SK-N-MC (cell line): ENCODE measurements at regions not wholly inside any gene's neighbourhood (a gene's known extent, or its start where the extent isn't known, plus 50 kb on each side); places are given as distances from the start of the nearest gene placed in this dataset.

Experiments
- DNase-seq: peaks from one replicate; pipeline ENCODE4 v3.0.0-alpha.2; 2011; ENCODE audit warnings: low read depth, low spot score
- H3K27ac ChIP-seq: fragments of 200-600 bp; sonication (generic); 2 replicates; pipeline ENCODE4 v1.5.1; 2016; ENCODE audit warnings: mixed run types
- H3K36me3 ChIP-seq: fragments of 200-600 bp; sonication (generic); 2 replicates; pipeline ENCODE4 v1.6.1; 2017; ENCODE audit warnings: antibody characterized with exemption, low read length, mixed read lengths; ENCODE audit not compliant: insufficient read depth
- H3K4me3 ChIP-seq: fragments of 200-600 bp; sonication (generic); 2 replicates; pipeline ENCODE4 v1.5.1; 2016
- H3K9ac ChIP-seq: fragments of 200-600 bp; sonication (generic); 2 replicates; pipeline ENCODE4 v1.8.0; 2017; ENCODE audit warnings: mixed run types, mixed read lengths; ENCODE audit not compliant: insufficient read length
- H3K9me3 ChIP-seq: fragments of 200-600 bp; sonication (generic); 2 replicates; pipeline ENCODE4 v1.6.1; 2017; ENCODE audit warnings: low read depth, mild to moderate bottlenecking, antibody characterized with exemption, low read length, moderate library complexity, mixed read lengths
- EZH2 ChIP-seq: fragments of 200-600 bp; sonication (generic); IDR thresholded peaks from one replicate; pipeline ENCODE4 v1.6.1; 2017; ENCODE audit warnings: antibody characterized with exemption
- FOXP2 ChIP-seq: optimal IDR thresholded peaks from 2 replicates; pipeline ENCODE3; 2011; ENCODE audit warnings: mild to moderate bottlenecking, moderate library complexity; ENCODE audit not compliant: insufficient read depth; ENCODE audit errors: extremely low read length, control extremely low read depth
- POLR2AphosphoS5 ChIP-seq: IDR thresholded peaks from 2 replicates; pipeline ENCODE4 v1.6.1; 2012; ENCODE audit warnings: mild to moderate bottlenecking, low read depth, low read length, borderline replicate concordance

DNA sequence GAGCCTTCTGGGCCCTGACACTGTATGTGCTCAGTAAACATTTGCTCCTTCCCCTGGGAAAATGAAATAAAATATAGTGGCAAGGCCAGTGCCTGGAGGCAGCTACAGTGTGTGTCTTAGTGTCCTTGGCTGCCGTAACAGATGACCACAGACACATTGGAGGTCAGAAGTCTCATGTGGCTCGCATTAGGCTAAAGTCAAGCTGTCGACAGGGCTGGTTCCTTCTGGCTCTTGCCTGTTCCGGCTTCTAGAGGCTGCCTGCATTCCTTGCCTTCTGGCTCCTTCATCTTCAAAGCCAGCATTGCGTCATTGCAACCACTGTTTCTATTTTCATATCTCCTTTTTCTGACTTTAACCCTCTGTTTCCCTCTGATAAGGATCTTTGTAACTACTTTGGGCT, 83.6 kb upstream of the STX18 start:
- Histone ChIP-seq H3K36me3 (no peaks in the 10 kb centered on the region), H3K4me3 (no peak overlapping the region), H3K9ac (no peak overlapping the region), H3K9me3 (no peaks in the 10 kb centered on the region), H3K27ac (no peak overlapping the region)
- DNase-seq = no peak
- TF ChIP-seq POLR2AphosphoS5 = no peak
- TF ChIP-seq FOXP2 = no peak
- TF ChIP-seq EZH2 = no peak

- TF ChIP-seq FOXP2 = no peak
- no peak for TF ChIP-seq POLR2AphosphoS5
- TF ChIP-seq EZH2 = no peak
- Histone ChIP-seq H3K36me3 (no peaks in the 10 kb centered on the region), H3K9me3 (no peaks in the 10 kb centered on the region), H3K9ac (no peak overlapping the region), H3K27ac (no peak overlapping the region), H3K4me3 (no peak overlapping the region)
- no peak for DNase-seq
Measured at GRCh38 chr4:4624276-4624897, 82.5 kb upstream of the STX18 start.

GRCh38 chr4:4619821-4620220, 78.0 kb upstream of the STX18 start:
- DNase-seq = no peak
- H3K9me3 ChIP-seq = no peaks in the 10 kb centered on the region
- no peak for TF ChIP-seq FOXP2
- no peak for TF ChIP-seq POLR2AphosphoS5
- no peak for TF ChIP-seq EZH2
- H3K27ac ChIP-seq = no peak overlapping the region
- no peak overlapping the region for H3K9ac ChIP-seq
- no peaks in the 10 kb centered on the region for H3K36me3 ChIP-seq
- H3K4me3 ChIP-seq = no peak overlapping the region

DNA sequence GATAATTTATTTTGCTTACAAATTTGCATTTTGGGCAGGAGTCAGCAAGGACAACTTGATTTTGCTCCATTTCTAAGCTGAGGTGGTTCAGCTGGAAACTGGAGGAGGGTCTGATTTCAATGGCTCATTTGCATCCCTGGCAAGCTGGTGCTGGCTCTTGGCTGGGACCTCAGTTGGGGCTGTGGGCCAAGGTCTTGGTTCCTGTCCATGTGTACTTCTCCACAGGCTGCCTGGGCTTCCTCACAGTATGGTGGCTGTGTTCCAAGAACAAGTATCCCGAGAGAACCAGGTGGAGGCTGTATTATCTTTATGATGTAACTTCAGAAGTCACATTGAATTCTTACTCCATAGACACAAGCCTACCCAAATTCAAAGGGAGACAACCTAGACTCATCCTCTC, 77.0 kb upstream of the STX18 start:
- no peak for DNase-seq
- no peak overlapping the region for H3K4me3 ChIP-seq
- H3K9ac ChIP-seq = no peak overlapping the region
- no peak overlapping the region for H3K27ac ChIP-seq
- TF ChIP-seq EZH2 (no peak), FOXP2 (no peak), POLR2AphosphoS5 (no peak)
- no peaks in the 10 kb centered on the region for H3K9me3 ChIP-seq
- no peaks in the 10 kb centered on the region for H3K36me3 ChIP-seq

DNA sequence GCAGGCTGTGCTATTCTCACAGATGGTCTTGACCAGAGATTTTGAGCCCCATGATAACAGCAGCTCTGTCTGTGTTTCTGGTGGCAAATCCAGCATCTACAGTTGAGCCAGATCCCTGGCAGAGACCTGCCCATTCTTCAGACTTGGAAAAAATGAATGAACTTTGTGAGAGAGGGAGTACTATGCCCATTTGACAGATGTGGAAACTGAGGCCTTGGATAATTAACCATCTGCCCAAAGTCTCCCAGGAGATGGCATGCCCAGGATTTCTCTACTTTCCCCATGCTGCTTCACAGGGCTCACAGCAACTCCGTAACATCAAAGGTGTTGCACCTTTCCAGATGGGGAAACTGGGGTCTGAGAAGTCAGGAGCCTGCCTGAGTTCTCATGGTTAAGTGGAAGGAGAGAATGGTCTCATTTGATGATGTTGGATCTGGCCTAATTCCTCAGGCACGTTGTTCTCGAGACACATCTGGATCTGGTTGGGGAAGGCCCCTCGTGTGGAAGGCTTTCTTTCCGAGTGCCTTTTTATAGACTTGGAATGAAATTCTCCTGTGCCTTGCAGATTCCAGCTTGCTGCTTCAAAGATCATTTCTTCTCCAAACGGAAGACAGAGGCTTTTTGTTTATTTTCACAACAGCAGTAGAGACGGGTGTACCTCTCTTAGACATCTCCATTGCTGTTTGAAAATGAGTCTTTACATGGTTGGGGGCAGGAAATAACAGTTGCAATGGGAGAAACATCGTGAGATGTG, 73.3 kb upstream of the STX18 start:
- no peak for DNase-seq
- H3K9ac ChIP-seq = peak overlapping the region; percentile 41

DNA sequence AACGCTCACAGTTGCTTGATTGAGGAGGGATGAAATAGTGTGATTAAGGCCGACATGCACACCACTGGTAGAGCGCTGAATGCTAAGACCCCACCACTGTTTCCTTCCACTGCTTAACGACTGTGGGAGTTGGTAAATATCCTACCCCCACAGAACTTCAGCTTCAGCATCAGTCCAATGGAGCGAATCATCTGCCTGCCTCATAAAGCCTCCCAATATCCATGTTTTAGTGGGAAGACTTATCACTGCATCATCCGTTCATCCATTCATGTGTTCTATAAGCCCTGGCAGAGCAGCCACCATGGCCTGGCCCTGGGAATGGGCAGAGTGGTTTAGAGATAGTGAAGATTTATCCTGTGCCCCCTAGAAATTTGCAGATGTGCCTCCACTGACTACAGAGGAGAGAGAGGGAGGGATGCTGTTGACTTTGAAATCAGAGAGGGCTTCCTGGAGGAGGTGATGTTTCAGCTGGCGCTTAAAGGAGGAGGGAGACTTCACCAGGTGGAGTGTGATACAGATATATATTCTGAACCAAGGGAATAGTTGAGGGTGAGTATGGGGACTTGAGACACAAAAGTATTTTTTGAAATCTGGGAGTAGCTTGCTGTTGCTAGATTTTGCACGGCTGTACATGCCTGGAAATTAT, 71.9 kb upstream of the STX18 start:
- Histone ChIP-seq H3K36me3 (no peaks in the 10 kb centered on the region), H3K9me3 (no peaks in the 10 kb centered on the region), H3K9ac (no peak overlapping the region), H3K4me3 (no peak overlapping the region), H3K27ac (no peak overlapping the region)
- DNase-seq = no peak
- TF ChIP-seq FOXP2 (no peak), POLR2AphosphoS5 (no peak), EZH2 (no peak)

More for the DNA sequence above, 73.3 kb upstream of the STX18 start:
- Histone ChIP-seq H3K4me3 (peak overlapping the region; percentile 46; the same call in 1 of the 2 replicates), H3K27ac (peak overlapping the region; percentile 61; the same call in 1 of the 2 replicates), H3K36me3 (no peaks in the 10 kb centered on the region), H3K9me3 (no peaks in the 10 kb centered on the region)
- TF ChIP-seq EZH2 (no peak), FOXP2 (no peak), POLR2AphosphoS5 (no peak)

DNA sequence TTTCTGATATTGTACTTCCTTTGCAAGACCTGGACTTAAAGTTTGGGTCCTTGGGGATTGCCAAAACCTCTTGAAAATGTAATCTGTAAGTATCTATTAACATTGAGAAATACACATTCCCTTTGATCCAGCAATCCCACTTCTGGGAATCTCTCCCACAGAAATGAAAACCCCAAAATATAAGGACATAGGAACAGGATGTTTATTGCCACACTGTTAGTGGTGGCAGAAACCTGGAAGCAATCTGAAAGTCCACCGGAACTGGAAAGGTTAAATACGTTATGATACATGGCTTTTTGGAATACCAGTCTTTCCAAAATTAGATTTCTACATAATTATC, 71.2 kb upstream of the STX18 start:
- no peak overlapping the region for H3K4me3 ChIP-seq
- DNase-seq = no peak
- no peak overlapping the region for H3K9ac ChIP-seq
- no peaks in the 10 kb centered on the region for H3K9me3 ChIP-seq
- H3K36me3 ChIP-seq = no peaks in the 10 kb centered on the region
- no peak overlapping the region for H3K27ac ChIP-seq
- no peak for TF ChIP-seq FOXP2
- no peak for TF ChIP-seq EZH2
- no peak for TF ChIP-seq POLR2AphosphoS5

DNA sequence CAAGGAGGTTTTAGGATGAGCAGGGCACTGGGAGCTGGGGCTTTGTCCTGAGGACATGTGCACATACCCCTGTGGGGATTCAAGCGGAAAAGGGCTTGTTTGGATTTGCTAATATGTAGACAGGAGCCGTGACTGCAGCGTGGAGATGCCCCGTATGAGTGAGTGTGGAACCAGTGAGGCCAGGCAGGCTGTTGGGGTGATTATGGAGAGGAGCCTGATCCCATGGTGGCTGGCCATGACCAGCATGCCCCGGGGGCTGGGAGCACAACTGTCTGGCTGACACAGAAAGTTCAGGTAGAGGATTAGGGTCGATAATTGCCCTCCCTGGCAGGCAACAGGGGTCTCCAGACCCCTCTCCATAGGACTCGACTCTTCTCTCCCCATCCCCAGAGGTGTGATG, 68.8 kb upstream of the STX18 start:
- Histone ChIP-seq H3K9me3 (no peaks in the 10 kb centered on the region), H3K27ac (no peak overlapping the region), H3K4me3 (no peak overlapping the region), H3K9ac (no peak overlapping the region), H3K36me3 (no peaks in the 10 kb centered on the region)
- no peak for TF ChIP-seq POLR2AphosphoS5
- no peak for TF ChIP-seq FOXP2
- TF ChIP-seq EZH2 = no peak
- no peak for DNase-seq

DNA sequence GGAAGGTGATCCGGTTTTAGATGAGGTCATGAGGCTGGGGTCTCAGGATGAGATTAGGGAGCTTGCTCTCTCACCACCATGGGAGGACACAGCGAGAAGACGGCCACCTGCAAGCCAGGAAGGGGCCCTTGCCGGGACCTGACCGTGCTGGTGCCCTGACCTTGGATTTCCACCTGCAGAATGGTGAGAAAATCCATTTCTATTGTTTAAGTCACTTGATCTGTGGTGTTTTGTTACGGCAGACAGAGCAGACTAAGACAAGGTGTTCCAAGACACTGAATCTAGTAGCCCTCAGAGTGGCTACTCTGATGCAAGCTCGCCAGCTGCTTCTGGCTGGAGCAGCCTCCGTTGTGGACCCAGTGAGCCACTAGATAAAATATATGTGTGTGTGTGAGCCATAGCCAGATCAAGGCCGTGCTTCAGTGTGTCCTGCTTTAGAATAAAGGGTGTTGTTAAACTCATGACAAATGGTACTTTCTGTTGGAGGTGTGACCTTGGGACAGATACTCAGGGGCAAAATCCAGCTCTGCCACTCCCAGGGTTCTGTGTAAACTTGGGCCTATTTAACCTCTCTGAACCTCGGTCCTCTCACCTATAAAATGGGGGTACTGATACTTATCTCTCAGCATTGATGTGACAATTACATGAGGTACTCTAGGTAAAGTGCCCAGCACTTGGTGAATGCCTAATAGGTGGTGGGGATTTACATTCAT, 67.9 kb upstream of the STX18 start:
- H3K36me3 ChIP-seq = no peaks in the 10 kb centered on the region
- TF ChIP-seq POLR2AphosphoS5 (no peak), FOXP2 (no peak), EZH2 (no peak)

More for the DNA sequence above, 67.9 kb upstream of the STX18 start:
- no peak overlapping the region for H3K9ac ChIP-seq
- no peak overlapping the region for H3K27ac ChIP-seq
- no peak overlapping the region for H3K4me3 ChIP-seq
- no peak for DNase-seq
- no peaks in the 10 kb centered on the region for H3K9me3 ChIP-seq
